Astrocyte of the cerebellum (primary cell): ENCODE measurements at regions not wholly inside any gene's neighbourhood (a gene's known extent, or its start where the extent isn't known, plus 50 kb on each side); places are given as distances from the start of the nearest gene placed in this dataset.

ENCODE experiments used
- DNase-seq: peaks from one replicate; pipeline ENCODE4 v3.0.0-alpha.2; 2011; ENCODE audit warnings: low read depth
- H3K4me3 ChIP-seq: 2 replicates; pipeline ENCODE4 v1.5.1; 2011; ENCODE audit warnings: mild to moderate bottlenecking, low read depth, low read length, moderate library complexity
- in situ Hi-C: cut with HindIII; loops from 2 replicates; pipeline ENCODE4 v1.10.0; 2017; ENCODE audit warnings: low sequenced_read_pairs
- TF ChIP-seq, protein P1 (sequence below): IDR thresholded peaks from 2 replicates; pipeline ENCODE4 v1.5.1; 2012; ENCODE audit warnings: low read length, low read depth, moderate library complexity, mild to moderate bottlenecking; ENCODE audit errors: missing control alignments

DNA sequence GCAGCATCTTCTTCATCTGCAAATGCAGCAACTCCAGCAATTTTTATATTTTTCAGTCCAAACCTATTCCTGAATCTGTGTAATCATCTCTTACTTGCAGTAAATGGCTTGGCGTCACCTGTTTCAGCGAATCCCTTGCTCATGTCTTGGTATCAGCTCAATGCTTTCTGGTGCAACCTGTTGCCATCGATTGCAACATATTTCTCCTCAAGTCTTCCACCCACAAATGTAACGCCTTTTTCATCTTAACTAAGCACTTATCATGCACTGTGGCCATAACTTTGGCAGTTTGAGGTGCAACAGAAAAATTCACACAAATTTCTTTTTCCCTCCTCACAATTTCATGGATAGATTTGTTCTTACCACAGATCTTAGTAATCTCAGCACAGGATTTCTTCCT lies 168.3 kb downstream of the HERPUD2 start:
- DNase-seq, result no peak
- TF ChIP-seq, protein P1, sequence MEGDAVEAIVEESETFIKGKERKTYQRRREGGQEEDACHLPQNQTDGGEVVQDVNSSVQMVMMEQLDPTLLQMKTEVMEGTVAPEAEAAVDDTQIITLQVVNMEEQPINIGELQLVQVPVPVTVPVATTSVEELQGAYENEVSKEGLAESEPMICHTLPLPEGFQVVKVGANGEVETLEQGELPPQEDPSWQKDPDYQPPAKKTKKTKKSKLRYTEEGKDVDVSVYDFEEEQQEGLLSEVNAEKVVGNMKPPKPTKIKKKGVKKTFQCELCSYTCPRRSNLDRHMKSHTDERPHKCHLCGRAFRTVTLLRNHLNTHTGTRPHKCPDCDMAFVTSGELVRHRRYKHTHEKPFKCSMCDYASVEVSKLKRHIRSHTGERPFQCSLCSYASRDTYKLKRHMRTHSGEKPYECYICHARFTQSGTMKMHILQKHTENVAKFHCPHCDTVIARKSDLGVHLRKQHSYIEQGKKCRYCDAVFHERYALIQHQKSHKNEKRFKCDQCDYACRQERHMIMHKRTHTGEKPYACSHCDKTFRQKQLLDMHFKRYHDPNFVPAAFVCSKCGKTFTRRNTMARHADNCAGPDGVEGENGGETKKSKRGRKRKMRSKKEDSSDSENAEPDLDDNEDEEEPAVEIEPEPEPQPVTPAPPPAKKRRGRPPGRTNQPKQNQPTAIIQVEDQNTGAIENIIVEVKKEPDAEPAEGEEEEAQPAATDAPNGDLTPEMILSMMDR, result no peak
- in situ Hi-C loops, result no loop called here
- H3K4me3 ChIP-seq, result no peak overlapping the region

DNA sequence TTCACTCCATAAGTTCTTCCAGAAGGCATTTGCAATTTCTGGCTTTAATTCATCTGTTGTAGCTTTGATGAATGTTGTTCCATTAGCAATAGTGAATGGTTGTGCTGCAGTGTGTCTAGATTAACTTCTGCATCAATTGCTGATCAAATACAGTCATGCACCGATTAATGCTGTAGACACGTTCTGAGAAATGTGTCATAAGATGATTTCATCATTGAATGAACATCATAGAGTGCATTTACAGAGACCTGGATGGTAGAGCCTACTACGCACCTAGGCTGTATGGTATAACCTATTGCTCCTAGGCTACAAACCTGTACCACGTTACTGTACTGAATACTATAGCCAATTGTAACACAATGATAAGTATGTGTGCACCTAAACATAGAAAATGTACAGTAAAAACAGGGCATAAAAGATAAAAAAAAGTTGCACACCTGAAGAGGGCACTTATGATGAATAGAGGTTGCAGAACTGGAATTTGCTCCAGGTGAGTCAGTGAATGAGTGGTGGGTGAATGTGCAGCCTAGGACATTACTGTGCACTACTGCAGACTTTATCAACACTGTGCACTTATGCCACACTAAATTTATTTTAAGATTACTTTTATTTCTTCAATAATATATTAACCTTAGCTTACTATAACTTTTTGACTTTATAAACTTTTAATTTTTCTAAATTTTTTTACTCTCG lies 170.7 kb downstream of the HERPUD2 start:
- H3K4me3 ChIP-seq, result no peak overlapping the region
- DNase-seq, result no peak
- in situ Hi-C loops, result no loop called here
- TF ChIP-seq, protein P1, result no peak

DNA sequence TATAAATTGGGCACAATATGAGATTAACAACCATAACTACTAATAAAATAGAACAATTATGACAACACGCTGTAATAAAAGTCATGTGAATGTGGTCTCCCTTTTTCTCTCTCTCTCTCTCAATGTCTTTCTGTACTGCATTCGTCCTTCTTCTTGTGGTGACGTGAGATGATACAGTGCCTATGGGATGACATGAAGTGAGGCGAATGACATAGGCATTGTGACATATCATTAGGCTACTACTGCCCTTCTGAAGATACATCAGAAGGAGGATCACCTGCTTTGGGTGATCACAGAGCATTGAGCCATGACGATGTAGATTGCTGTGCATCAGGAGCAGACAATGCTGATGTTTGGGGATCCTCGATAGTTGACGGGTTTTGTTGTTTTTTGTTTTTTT lies 171.6 kb downstream of the HERPUD2 start:
- TF ChIP-seq, protein P1, result no peak
- DNase-seq, result no peak
- H3K4me3 ChIP-seq, result no peak overlapping the region
- in situ Hi-C loops, result no loop called here

DNA sequence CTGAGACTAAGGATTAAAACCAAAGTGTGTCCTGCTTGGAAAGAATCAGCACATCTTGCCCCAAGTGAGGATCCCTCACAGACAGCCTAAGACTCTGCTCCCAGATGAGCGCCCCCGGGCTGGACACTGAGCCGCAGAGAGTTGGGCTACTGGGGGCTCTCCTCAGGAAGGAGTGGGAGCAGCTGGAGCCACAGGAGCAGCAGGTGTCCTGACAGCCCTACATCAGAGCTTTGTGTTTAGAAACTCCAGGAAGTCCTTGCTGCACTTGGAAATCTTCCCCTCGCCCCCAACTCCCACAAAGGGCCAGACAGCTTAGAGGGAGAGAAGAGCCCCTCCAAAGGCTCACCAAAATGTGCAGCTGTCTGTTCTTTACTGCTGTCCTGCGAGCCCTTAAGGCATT lies 172.2 kb downstream of the HERPUD2 start:
- in situ Hi-C loops, result no loop called here
- TF ChIP-seq, protein P1, result no peak
- no peak for DNase-seq

DNA sequence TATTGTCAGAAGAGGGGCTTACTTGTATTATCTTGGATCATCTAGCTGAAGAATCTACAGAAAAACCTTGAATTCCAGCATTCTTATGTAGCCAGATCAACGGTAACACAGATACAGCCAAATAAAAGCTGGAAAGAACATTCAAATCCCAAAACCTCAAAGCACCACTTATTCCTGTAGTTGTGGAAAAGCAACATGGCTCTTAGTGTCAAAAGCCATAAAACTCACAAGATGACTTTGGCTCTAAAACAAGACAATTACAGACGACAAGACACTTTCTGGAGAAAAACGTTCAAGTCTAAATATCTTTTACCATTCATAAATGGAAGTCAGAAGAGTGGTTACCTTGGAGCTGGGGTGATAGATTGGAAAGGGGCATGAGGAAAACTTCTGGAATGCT lies 173.0 kb downstream of the HERPUD2 start:
- no peak overlapping the region for H3K4me3 ChIP-seq
- in situ Hi-C loops, result no loop called here
- TF ChIP-seq, protein P1, result no peak
- DNase-seq, result no peak

More for the DNA sequence above, 172.2 kb downstream of the HERPUD2 start:
- H3K4me3 ChIP-seq, result no peak overlapping the region

DNA sequence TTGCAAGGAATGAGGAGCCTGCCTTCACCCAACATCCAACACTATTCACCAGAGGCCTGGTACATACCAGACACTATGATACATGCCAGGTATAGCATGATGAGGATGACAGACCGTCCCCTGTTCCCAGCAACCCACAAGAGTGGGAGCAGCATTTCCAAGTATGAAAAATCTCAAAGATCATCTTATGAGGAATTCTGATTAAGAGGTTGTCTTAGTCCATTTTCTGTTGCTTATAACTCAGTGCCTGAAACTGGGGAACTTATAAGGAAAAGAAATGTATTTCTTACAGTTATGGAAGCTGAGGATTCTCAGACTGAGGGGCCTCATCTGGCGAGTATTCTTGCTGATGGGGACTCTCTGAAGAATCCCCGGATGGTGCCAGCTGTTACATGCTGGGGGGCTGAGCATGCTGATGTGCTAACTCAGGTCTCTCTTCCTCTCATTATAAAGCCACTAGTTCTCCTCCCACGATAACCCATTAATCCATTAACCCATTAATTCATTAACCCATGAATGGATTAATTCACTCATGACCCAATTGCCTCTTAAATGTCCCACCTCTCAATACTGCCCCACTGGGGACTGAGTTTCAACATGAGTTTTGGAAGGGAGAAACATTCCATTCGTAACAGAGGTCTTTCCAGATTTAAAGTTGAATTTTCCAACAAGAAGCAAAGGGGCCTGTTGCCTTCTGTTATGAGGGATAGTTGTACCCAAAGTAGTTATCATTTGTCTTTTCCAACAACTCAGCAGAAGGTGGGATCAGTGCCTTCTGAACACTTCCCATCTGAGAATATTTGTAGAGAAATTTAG lies 173.9 kb downstream of the HERPUD2 start:
- TF ChIP-seq, protein P1, result no peak
- in situ Hi-C loops, result no loop called here
- H3K4me3 ChIP-seq, result no peak overlapping the region
- DNase-seq, result no peak
